ENCODE measurements at regions not wholly inside any gene's neighbourhood (a gene's known extent, or its start where the extent isn't known, plus 50 kb on each side); places are given as distances from the start of the nearest gene placed in this dataset.

GRCh38 chr1:235057385-235058306 lies 71.0 kb downstream of the TOMM20 start:
- Histone ChIP-seq H3K9me3 (ENCODE audit: control insufficient read depth, insufficient read depth, low read depth, low read length) (no peaks in the 10 kb centered on the region), H3K4me1 (ENCODE audit: control insufficient read depth, insufficient read depth, low read length) (peaks cover 26% of the 10 kb centered on the region), H3K27me3 (ENCODE audit: control insufficient read depth, insufficient read depth, low read length) (no peaks in the 10 kb centered on the region), H3K27ac (ENCODE audit: low read length) (peak overlapping the region; percentile 62; the same call in 1 of the 2 replicates), H3K4me3 (ENCODE audit: low read depth in 2 of 2, low read length in 2 of 2) (no peak overlapping the region), H3K36me3 (ENCODE audit: control insufficient read depth, insufficient read depth, low read length) (no peaks in the 10 kb centered on the region)
- intact Hi-C loops (cut with micrococcal nuclease; ENCODE audit: unreplicated experiment), result no loop called here
- ATAC-seq (no peak), DNase-seq (ENCODE audit: low read depth, low spot score) (no peak)
- no TSS peak for BruUV-seq (replicated peaks)
- ChIA-PET CTCF (no interaction called here), POLR2A (interaction anchor here (0.7 kb wide), 1 partner anchor 35 kb away, joined by 7 read pairs; no protein-coding TSS in a partner anchor)
- in situ Hi-C loops (cut with HindIII; ENCODE audit: low pct_unique_long_range_greater_than_20kb, low sequenced_read_pairs), result no loop called here
- TF ChIP-seq TCF7L2 (IDR thresholded peaks at IDR 0.05; ENCODE audit: low read depth, low read length), result no peak

DNA sequence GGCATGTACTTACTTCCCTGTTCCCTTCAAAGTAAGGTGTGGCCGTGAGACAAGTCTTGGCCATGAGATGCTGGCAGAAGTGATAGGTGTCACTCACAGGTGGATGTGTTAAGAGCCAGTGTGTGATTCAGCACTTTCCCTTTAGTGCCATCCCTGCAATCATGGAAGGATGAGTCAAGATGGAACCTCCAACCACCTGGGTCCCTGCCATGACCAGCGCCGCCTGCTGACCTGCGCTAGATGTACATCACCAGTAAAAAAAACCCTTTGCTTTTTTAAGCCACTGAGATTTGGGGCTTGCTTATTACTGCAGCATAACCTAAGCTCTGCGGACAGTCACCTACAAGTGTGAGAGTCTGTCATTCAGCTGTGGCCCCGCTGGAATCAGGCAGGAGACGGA lies 71.7 kb downstream of the TOMM20 start:
- no peak for TF ChIP-seq TCF7L2 (IDR thresholded peaks at IDR 0.05; ENCODE audit: low read depth, low read length)
- no peak for TF ChIP-seq POLR2AphosphoS5 (IDR thresholded peaks at IDR 0.05; ENCODE audit: low read depth, low read length)
- TF ChIP-seq CTCF (IDR thresholded peaks at IDR 0.05), result no peak
- Histone ChIP-seq H3K27ac (ENCODE audit: low read length) (peak overlapping the region; percentile 62; the same call in 1 of the 2 replicates), H3K27me3 (ENCODE audit: control insufficient read depth, insufficient read depth, low read length) (no peaks in the 10 kb centered on the region), H3K4me1 (ENCODE audit: control insufficient read depth, insufficient read depth, low read length) (peaks cover 26% of the 10 kb centered on the region), H3K36me3 (ENCODE audit: control insufficient read depth, insufficient read depth, low read length) (no peaks in the 10 kb centered on the region), H3K9me3 (ENCODE audit: control insufficient read depth, insufficient read depth, low read depth, low read length) (no peaks in the 10 kb centered on the region), H3K4me3 (ENCODE audit: low read depth in 2 of 2, low read length in 2 of 2) (no peak overlapping the region)
- ATAC-seq (no peak), DNase-seq (ENCODE audit: low read depth, low spot score) (no peak)
- POLR2A ChIA-PET, result no interaction called here
- in situ Hi-C loops (cut with HindIII; ENCODE audit: low pct_unique_long_range_greater_than_20kb, low sequenced_read_pairs) (no loop called here), intact Hi-C loops (cut with micrococcal nuclease; ENCODE audit: unreplicated experiment) (no loop called here)
- BruUV-seq (replicated peaks), result no TSS peak
- CTCF ChIA-PET, result no interaction called here

GRCh38 chr1:235054936-235055335 lies 73.7 kb downstream of the TOMM20 start:
- intact Hi-C loops (cut with micrococcal nuclease; ENCODE audit: unreplicated experiment), result no loop called here
- TF ChIP-seq CTCF (IDR thresholded peaks at IDR 0.05), result no peak
- TF ChIP-seq POLR2AphosphoS5 (IDR thresholded peaks at IDR 0.05; ENCODE audit: low read depth, low read length), result no peak
- no peak for TF ChIP-seq TCF7L2 (IDR thresholded peaks at IDR 0.05; ENCODE audit: low read depth, low read length)
- no peak for TF ChIP-seq REST (IDR thresholded peaks at IDR 0.05; ENCODE audit: insufficient read depth in 1 of 2, low read depth in 2 of 2, low read length in 1 of 2)
- TF ChIP-seq SIN3A (IDR thresholded peaks at IDR 0.05; ENCODE audit: borderline replicate concordance, insufficient read depth, low read depth, low read length), result no peak
- no peak for DNase-seq (ENCODE audit: low read depth, low spot score)
- no peaks in the 10 kb centered on the region for H3K36me3 ChIP-seq (ENCODE audit: control insufficient read depth, insufficient read depth, low read length)
- POLR2A ChIA-PET, result no interaction called here
- ATAC-seq, result no peak
- peaks cover 17% of the 10 kb centered on the region for H3K4me1 ChIP-seq (ENCODE audit: control insufficient read depth, insufficient read depth, low read length)
- CTCF ChIA-PET, result no interaction called here
- no peaks in the 10 kb centered on the region for H3K9me3 ChIP-seq (ENCODE audit: control insufficient read depth, insufficient read depth, low read depth, low read length)
- BruUV-seq (replicated peaks), result no TSS peak
- H3K27me3 ChIP-seq (ENCODE audit: control insufficient read depth, insufficient read depth, low read length), result no peaks in the 10 kb centered on the region
- in situ Hi-C loops (cut with HindIII; ENCODE audit: low pct_unique_long_range_greater_than_20kb, low sequenced_read_pairs), result no loop called here
- peak overlapping the region; percentile 61; the same call in 1 of the 2 replicates for H3K27ac ChIP-seq (ENCODE audit: low read length)
- no peak overlapping the region for H3K4me3 ChIP-seq (ENCODE audit: low read depth in 2 of 2, low read length in 2 of 2)

Measured in Panc1 (cell line).